ENCODE measurements at regions not wholly inside any gene's neighbourhood (a gene's known extent, or its start where the extent isn't known, plus 50 kb on each side); places are given as distances from the start of the nearest gene placed in this dataset.

- no peak for DNase-seq (ENCODE audit: low read depth)
Observed at GRCh38 chr7:91537260-91538152, 273.3 kb downstream of the FZD1 start.

GRCh38 chr7:91541641-91542040, 277.4 kb downstream of the FZD1 start:
- no peak for DNase-seq (ENCODE audit: low read depth)
- no peak for TF ChIP-seq CTCF (conservative IDR thresholded peaks at IDR 0.05; ENCODE audit: low read length)
- H3K4me3 ChIP-seq (ENCODE audit: low read length), result no peak overlapping the region

More at GRCh38 chr7:91537260-91538152, 273.3 kb downstream of the FZD1 start:
- TF ChIP-seq CTCF (conservative IDR thresholded peaks at IDR 0.05; ENCODE audit: low read length), result no peak
- no peak overlapping the region for H3K4me3 ChIP-seq (ENCODE audit: low read length)

- DNase-seq (ENCODE audit: low read depth), result no peak
- no peak overlapping the region for H3K4me3 ChIP-seq (ENCODE audit: low read length)
- TF ChIP-seq CTCF (conservative IDR thresholded peaks at IDR 0.05; ENCODE audit: low read length), result no peak
Observed at GRCh38 chr7:91543646-91544045, 279.4 kb downstream of the FZD1 start.

- no peak for TF ChIP-seq CTCF (conservative IDR thresholded peaks at IDR 0.05; ENCODE audit: low read length)
- H3K4me3 ChIP-seq (ENCODE audit: low read length), result no peak overlapping the region
- DNase-seq (ENCODE audit: low read depth), result no peak
Observed at GRCh38 chr7:91549878-91550277, 285.6 kb downstream of the FZD1 start.

GRCh38 chr7:91550931-91551330, 286.7 kb downstream of the FZD1 start:
- no peak for DNase-seq (ENCODE audit: low read depth)
- no peak for TF ChIP-seq CTCF (conservative IDR thresholded peaks at IDR 0.05; ENCODE audit: low read length)
- H3K4me3 ChIP-seq (ENCODE audit: low read length), result no peak overlapping the region

- TF ChIP-seq CTCF (conservative IDR thresholded peaks at IDR 0.05; ENCODE audit: low read length), result no peak
- no peak for DNase-seq (ENCODE audit: low read depth)
- H3K4me3 ChIP-seq (ENCODE audit: low read length), result no peak overlapping the region
Observed at GRCh38 chr7:91551377-91552175, 287.3 kb downstream of the FZD1 start.

Data from AG10803 (cell line).